Mammary epithelial cell (primary cell): ENCODE measurements at regions not wholly inside any gene's neighbourhood (a gene's known extent, or its start where the extent isn't known, plus 50 kb on each side); places are given as distances from the start of the nearest gene placed in this dataset.

Source experiments
- CTCF ChIP-seq, 2 donors: IDR thresholded peaks in 1 of 2; conservative IDR thresholded peaks in 1 of 2; 2 replicates each; pipeline ENCODE4 v1.5.1; 2011 to 2012; ENCODE audit warnings: inconsistent platforms in 2 of 2, low read length in 2 of 2, mild to moderate bottlenecking in 2 of 2, control low read depth in 1 of 2, low read depth in 1 of 2; ENCODE audit not compliant: insufficient read depth in 1 of 2; ENCODE audit errors: extremely low read depth in 1 of 2
- EZH2 ChIP-seq: IDR thresholded peaks from 2 replicates; pipeline ENCODE4 v1.6.1; 2012; ENCODE audit warnings: low read length, inconsistent platforms, borderline replicate concordance

- no peak for TF ChIP-seq CTCF (conservative IDR thresholded peaks at IDR 0.05 in 1 of 2, IDR thresholded peaks at IDR 0.05 in 1 of 2; ENCODE audit: extremely low read depth in 1 of 2, insufficient read depth in 1 of 2, low read depth in 1 of 2, low read length in 2 of 2)
- TF ChIP-seq EZH2, result no peak
Measured at GRCh38 chr20:4522310-4522709, 163.9 kb upstream of the PRNP start.
